ENCODE measurements at regions not wholly inside any gene's neighbourhood (a gene's known extent, or its start where the extent isn't known, plus 50 kb on each side); places are given as distances from the start of the nearest gene placed in this dataset.

DNA sequence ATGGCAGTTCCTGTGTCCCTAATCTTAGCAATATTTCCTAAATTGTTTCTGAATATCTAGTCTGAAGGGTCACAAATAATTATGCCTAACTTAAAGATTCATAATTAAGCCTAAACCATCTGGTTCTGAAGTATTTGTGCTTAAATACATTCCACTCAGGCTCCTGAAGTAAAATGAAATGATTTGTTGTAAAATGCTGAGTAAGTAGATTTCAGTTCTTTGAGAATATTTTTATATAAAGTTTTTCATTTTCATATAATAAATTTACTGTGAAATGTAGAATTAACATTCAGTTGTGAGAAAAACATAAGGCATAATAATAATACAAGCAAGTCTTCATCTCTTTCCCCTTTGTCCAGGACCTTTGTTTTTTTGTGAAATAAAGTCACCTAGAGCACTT, 330.6 kb upstream of the IMPG1 start:
- no peak overlapping the region for H3K4me3 ChIP-seq
- no peaks in the 10 kb centered on the region for H3K36me3 ChIP-seq
- H3K9me3 ChIP-seq, result no peaks in the 10 kb centered on the region
- intact Hi-C loops (cut with DNase I), result no loop called here
- DNase-seq (no peak), ATAC-seq (no peak)
- H3K27me3 ChIP-seq (ENCODE audit: low read depth), result no peaks in the 10 kb centered on the region
- no peak overlapping the region for H3K27ac ChIP-seq
- TF ChIP-seq, protein P1, sequence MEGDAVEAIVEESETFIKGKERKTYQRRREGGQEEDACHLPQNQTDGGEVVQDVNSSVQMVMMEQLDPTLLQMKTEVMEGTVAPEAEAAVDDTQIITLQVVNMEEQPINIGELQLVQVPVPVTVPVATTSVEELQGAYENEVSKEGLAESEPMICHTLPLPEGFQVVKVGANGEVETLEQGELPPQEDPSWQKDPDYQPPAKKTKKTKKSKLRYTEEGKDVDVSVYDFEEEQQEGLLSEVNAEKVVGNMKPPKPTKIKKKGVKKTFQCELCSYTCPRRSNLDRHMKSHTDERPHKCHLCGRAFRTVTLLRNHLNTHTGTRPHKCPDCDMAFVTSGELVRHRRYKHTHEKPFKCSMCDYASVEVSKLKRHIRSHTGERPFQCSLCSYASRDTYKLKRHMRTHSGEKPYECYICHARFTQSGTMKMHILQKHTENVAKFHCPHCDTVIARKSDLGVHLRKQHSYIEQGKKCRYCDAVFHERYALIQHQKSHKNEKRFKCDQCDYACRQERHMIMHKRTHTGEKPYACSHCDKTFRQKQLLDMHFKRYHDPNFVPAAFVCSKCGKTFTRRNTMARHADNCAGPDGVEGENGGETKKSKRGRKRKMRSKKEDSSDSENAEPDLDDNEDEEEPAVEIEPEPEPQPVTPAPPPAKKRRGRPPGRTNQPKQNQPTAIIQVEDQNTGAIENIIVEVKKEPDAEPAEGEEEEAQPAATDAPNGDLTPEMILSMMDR (IDR thresholded peaks at IDR 0.05), result no peak
- no peaks in the 10 kb centered on the region for H3K4me1 ChIP-seq

DNA sequence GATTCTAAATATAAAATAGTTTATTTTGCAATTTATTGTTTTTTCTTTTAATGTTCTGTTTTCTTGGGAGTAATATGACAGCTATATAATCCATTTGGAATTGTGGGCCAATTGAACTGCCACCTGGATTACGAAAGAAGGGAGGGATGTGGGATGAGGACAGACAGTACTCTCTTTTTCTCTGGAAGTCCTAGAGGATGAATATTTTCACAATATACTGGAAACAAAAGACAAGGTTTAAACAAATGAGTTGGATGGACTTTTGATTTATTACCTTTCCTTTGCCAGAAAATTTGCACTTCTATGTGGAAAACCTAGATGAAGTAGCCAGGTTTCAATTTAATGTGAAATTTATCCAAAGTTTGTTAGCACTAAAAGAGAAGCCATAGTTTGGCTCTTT, 325.5 kb upstream of the IMPG1 start:
- Histone ChIP-seq H3K9me3 (no peaks in the 10 kb centered on the region), H3K4me1 (no peaks in the 10 kb centered on the region), H3K4me3 (no peak overlapping the region), H3K27ac (no peak overlapping the region), H3K27me3 (ENCODE audit: low read depth) (no peaks in the 10 kb centered on the region), H3K36me3 (no peaks in the 10 kb centered on the region)
- intact Hi-C loops (cut with DNase I), result no loop called here
- ATAC-seq, result no peak
- no peak for DNase-seq
- TF ChIP-seq, protein P1 (IDR thresholded peaks at IDR 0.05), result no peak

DNA sequence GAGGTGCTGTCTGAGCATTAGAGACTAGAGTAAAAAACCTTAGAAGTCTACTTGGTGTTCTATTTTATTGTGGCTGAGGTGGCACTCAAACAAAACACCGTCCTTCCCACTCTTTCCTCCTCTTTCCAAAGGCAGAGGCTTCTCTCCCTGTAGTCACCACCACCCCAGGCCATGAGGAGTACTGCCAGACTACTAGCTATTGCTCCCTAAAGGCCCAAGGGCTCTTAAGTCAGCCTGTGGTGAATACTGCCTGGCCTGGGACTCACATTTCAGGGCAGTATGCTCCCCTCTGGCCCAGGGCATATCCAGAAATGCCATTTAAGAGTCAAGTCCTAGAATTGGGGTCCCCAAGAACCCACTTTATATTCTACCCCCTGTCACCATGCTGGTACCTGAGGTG, 309.7 kb upstream of the IMPG1 start:
- intact Hi-C loops (cut with DNase I), result no loop called here
- TF ChIP-seq, protein P1 (IDR thresholded peaks at IDR 0.05), result no peak
- H3K36me3 ChIP-seq, result no peaks in the 10 kb centered on the region
- H3K27ac ChIP-seq, result no peak overlapping the region
- no peaks in the 10 kb centered on the region for H3K4me1 ChIP-seq
- ATAC-seq (no peak), DNase-seq (no peak)
- peaks cover 8% of the 10 kb centered on the region for H3K9me3 ChIP-seq
- no peak overlapping the region for H3K4me3 ChIP-seq
- H3K27me3 ChIP-seq (ENCODE audit: low read depth), result no peaks in the 10 kb centered on the region

DNA sequence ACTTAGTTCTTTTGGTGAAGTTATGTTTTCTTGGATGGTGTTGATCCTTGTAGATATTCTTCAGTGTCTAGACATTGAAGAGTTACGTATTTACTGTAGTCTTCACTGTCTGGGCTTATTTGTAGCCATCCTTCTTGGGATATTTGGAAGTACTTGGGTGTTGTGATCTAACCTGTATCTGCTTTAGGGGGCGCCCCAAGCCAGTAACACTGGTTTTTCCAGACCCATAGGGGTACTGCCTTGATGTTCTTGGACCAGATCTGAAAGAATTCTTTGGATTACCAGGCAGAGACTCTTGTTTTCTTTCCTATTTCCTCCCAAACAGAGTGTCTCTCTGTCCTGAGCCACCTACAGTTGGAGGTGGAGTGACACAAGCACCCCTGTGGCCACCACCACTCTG, 309.1 kb upstream of the IMPG1 start:
- TF ChIP-seq, protein P1 (IDR thresholded peaks at IDR 0.05), result no peak
- ATAC-seq, result no peak
- H3K9me3 ChIP-seq, result peaks cover 8% of the 10 kb centered on the region
- no peak overlapping the region for H3K4me3 ChIP-seq
- H3K27me3 ChIP-seq (ENCODE audit: low read depth), result no peaks in the 10 kb centered on the region
- H3K27ac ChIP-seq, result no peak overlapping the region
- no peaks in the 10 kb centered on the region for H3K36me3 ChIP-seq
- H3K4me1 ChIP-seq, result no peaks in the 10 kb centered on the region
- intact Hi-C loops (cut with DNase I), result no loop called here
- no peak for DNase-seq

DNA sequence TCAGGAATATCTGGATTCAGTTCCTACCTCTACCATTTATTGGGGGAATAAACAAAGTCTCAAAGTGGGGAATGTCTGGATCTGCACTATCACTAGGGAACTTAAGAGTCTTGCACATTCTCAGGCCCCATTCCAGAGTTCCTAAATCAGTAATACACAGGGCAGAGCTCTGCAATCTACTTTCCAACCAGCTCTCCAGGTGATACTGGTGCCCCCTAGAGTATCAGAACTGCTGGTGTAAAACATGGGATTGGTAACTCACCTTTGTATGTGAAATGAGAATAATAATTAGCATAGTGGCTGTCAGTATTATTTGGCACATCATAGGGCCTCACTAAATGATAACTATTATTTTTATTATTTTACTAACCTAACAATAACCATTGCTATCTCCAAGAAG, 278.8 kb upstream of the IMPG1 start:
- no peaks in the 10 kb centered on the region for H3K9me3 ChIP-seq
- H3K4me1 ChIP-seq, result no peaks in the 10 kb centered on the region
- H3K27me3 ChIP-seq (ENCODE audit: low read depth), result no peaks in the 10 kb centered on the region
- DNase-seq, result no peak
- no peak overlapping the region for H3K27ac ChIP-seq
- no peak overlapping the region for H3K4me3 ChIP-seq
- peak; percentile 27 to 49 for ATAC-seq
- intact Hi-C loops (cut with DNase I), result no loop called here
- H3K36me3 ChIP-seq, result no peaks in the 10 kb centered on the region
- TF ChIP-seq, protein P1 (IDR thresholded peaks at IDR 0.05), result no peak

DNA sequence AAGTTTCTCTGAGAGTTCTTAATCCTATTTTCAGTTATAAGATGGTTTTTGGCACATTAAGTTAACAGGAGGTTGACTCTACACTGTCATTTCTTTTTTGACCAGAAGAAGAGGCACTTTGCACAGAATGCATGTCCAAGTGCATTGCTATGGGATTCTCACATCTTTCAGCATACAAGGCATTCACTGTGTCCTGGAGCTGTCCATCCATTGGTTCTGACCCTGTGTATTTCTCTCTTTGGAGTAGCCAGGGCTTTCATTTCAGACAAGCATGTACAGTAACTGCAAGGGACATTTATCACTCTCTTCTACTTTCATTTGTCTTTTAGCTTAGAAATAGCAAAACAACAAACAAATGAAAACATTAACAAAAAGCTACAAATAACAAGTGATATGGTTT, 275.1 kb upstream of the IMPG1 start:
- Histone ChIP-seq H3K27me3 (ENCODE audit: low read depth) (no peaks in the 10 kb centered on the region), H3K4me3 (no peak overlapping the region), H3K27ac (no peak overlapping the region), H3K9me3 (no peaks in the 10 kb centered on the region), H3K36me3 (no peaks in the 10 kb centered on the region), H3K4me1 (no peaks in the 10 kb centered on the region)
- DNase-seq, result no peak
- TF ChIP-seq, protein P1 (IDR thresholded peaks at IDR 0.05), result no peak
- ATAC-seq, result no peak
- intact Hi-C loops (cut with DNase I), result no loop called here
